Islet precursor cell (in vitro differentiated cells): ENCODE measurements at regions not wholly inside any gene's neighbourhood (a gene's known extent, or its start where the extent isn't known, plus 50 kb on each side); places are given as distances from the start of the nearest gene placed in this dataset.

Experiments
- DNase-seq: peaks from one replicate; pipeline ENCODE4 v3.0.0-alpha.2; 2018

DNA sequence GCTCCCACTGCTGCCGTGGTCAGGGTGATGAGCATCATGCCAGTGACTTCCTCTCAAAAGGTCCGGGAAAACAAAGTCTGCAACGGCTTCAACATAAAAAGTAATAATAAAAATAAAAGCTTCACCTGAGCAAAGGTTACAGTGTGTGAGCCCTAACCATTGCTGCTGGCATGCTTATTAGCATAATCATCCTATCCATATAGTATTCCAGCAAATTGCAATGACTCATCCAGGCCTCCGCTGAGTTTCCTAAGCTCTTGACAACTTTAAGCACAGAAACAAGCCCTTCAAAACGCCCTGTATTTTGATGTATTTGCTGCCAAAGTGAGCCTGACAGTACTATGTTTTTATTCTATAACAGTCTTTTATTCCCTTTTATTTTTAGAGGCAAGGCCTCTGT, 100.5 kb downstream of the AASDH start:
- no peak for DNase-seq

DNA sequence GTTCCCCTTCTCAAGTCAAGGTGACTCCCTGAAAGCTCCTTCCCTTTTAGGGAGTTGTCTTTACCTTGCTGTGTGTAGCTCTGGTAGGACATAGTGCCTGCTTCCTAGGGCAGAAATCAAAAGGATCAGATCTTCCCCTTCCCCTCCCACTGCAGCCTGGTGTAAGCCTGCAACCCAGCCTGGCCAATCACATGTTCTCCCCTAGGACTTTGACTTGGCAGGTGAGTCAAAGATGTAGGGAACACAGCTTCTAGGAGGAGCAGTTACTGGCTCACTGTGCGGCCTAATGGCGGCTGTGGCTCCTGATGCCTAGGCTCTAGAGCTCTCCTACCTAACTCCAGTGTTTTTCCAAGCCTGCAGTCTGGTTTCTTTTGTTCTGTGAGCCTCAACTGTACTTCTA, 103.9 kb downstream of the AASDH start:
- DNase-seq = no peak

DNA sequence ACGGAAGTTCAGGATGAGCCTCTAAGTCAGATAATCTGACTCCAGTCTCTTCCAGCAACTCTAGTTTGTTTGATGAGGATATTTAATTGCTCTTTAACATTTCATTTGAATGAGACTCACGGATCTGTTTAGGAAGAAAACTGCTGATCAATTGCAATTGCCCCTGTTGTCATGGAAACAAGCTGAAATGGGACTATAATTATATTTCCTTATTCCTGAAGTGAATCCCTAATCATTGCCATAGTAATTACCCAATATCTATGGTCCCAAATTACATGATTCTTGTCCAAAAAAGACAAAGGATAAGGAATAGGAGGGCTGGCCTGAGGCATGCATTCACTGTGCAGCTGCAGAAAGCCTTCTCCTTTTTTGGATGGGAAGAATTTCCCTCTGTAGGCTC, 105.3 kb downstream of the AASDH start:
- no peak for DNase-seq

DNA sequence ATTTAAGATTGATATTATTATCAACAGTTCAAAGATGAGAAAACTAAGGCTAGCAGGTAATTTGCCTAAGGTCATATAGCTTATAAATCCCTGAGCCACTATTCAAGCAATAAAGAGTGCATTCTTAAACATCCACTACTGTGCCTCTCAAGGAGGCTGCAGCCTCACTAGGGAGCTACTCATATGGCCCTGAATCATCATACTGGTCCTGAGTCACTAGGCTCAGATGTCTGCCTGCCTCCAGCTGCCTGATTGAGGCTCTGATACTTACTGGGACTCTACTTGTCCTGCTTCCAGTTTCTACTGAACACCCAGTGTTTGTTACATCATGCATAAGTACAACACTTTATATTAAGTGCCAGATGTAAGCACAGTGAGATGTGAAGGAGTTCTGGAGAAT, 110.7 kb downstream of the AASDH start:
- DNase-seq = no peak

DNA sequence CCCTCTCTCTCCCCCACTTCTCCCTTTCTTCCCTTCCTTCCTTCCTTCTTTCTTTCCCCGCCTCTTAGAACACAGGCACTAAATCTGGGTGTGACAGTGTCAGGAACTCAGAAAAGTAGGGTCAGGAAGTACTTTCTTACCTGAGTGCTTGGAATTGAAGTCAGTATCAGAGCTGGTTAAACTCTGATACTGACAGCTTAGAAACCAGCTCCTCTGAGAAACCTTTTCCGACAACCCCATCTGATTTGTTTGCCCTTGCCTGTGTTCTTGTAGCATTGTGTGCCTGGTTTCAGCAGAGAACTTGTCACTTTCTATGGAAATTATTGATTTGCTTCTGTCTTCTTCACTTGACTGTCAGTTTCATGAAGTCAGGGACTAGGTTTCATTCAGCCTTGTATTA, 113.9 kb downstream of the AASDH start:
- DNase-seq = no peak

DNA sequence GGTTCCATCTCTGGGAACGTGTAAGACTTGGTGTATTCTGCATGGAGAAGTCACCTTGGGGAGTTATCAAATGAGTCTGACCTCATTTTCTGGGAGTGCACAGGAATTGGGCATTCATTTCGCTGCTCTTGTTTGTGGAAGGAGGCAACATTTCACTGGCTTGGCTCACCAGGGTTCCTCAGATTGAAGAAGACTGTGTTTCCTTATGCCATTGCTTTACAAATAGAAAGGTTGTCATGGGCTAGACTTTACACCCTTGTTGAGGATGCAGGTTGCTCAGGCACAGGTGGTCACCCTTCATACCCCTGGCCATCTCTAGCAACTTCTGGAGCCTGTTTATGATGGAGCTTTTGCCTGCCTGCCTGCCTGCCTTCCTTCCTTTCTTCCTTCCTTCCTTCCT, 114.4 kb downstream of the AASDH start:
- no peak for DNase-seq

DNA sequence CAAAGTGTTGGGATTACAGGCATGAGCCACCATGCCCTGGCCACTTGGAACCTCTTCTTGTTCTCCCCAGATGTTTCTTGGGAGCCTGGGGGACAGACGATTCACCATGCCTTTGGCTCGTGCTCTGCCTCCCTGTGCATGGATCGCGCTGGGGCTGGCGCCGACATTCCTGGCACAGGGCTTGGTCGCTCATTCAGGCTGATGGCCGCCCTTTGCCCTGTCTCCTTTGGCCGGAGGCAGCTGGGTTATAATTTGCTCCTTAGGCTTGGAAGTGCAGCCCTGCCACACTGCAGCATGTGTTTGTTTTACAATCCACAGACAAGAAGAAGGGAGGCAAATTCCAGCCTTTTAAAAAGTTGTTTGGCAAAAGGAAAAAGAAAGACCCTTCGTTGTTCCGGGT, 115.3 kb downstream of the AASDH start:
- no peak for DNase-seq

DNA sequence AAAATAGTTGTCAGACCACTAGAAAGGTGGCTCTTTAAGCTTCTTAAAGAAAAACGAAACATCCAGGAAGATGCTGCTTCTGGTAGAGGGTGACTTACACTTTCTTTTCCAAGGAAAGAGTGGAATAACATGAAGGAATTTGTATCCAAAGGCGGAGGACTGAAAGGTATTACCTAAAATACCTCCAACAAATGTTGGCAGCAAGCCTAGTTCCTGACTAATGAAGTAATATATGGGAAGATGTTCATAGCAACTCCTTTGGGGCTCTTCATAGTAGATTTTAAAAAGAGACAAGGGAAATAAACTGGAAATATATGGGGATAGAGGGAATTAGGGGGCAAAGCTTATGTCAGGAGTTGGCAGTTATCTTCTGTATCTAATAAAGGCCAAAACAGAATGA, 116.2 kb downstream of the AASDH start:
- DNase-seq = no peak

DNA sequence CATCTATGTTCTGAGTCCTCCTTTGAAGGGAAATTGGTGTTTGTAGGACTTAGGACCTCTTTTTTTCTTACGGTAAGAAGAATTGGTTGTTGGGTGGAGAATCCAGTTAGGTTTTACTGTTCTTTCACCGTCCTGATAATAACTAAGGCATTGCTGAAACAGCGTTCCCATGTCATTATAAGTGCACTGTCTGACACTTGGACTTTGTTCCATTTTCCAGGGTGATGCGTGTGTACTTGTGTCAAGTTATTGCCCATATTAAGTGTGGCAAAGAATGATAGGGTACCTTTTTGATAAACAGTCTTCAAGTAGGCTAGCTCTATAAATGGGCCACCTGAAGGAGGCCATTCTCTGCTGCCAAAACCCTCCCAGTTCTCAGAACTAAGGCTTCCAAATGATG, 119.7 kb downstream of the AASDH start:
- no peak for DNase-seq

DNA sequence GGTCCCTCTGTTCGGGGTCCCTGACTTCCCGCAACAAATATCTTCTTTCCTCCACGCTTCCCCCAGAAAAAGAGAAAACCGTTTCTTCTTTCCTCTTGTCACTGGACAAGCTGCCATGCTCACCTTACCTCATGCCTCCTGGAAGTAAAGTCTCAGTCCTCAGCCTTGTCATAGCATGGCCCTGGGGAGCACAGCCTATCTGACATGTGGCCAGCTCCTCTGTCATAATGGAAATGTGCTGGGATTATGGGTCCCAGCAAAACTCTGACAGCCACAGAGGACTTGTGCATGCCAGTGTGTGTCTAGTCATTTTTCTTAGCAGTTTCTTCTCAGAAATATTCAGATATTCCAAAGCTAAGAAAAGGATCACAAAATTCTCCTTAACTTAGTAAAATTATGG, 122.4 kb downstream of the AASDH start:
- DNase-seq = no peak

DNA sequence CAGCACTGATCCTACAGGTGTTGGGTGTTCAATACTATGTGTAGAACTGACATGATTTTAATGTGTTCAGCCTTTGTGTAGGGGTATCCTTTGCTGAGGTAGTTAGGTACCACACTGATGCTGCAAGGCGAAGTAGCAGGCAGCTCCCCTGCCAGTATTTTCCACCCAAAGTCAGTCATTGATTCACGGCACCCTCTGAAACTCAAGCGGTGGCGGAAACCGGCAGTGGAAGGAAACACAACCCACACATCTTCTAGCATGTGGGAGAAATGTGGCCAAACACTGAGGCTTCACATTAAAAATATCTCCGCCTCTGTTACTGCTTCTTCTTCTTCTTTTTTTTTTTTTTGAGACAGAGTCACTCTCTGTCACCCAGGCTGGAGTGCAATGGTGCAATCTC, 126.3 kb downstream of the AASDH start:
- no peak for DNase-seq

DNA sequence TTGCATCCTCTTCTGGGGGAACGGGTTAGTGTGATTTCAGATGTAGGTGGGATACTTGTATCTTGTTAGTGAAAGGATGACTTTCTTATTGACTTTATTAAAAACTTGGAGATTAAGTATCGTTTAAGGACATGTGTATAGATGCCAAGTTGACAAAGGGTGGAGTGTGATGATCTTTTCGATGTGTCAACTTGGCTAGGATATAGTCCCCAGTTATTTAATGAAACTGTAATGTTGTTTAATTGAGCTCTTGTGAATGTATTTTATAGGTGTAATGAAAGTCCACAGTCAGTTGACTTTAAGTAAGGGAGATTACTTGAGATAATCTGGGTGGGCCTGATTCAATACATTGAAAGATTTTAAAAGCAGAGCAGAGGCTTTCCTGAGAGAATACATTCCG, 127.0 kb downstream of the AASDH start:
- no peak for DNase-seq

DNA sequence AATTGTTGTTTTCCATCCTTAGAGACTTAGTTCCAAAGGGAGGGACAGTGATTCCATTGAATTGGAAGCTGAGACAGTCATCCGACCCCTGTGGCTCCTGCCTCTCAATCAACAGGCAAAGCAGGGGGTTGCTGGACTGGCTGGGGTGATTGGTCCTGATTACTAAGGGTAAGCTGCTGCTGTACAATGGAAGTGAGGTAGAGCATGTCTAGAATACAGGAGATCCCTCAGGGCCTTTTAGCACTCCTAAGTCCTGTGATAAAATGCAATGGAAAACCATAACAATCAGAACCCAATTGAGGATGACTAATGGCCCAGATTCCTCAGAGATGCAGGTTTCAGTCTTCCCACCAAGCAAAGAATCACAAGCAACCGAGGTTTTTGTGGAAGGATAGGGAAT, 127.6 kb downstream of the AASDH start:
- peak; percentile 70 for DNase-seq

DNA sequence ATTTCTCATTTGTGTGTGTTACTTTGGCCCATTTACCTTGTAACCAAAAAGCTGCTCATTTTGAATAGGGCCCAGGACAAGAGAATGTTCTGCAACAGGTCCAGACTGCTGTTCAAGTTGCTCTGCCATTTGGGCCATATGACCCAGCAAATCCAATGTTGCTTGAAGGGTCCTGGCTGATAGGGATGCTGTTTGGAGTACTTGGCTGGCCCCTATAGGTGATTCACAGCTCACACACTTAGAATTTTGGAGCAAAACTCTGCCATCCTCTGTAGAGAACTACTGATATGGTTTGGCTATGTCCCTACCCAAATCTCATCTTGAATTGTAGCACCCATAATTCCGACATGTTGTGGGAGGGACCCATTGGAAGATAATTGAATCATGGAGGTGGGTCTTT, 131.5 kb downstream of the AASDH start:
- DNase-seq = no peak

DNA sequence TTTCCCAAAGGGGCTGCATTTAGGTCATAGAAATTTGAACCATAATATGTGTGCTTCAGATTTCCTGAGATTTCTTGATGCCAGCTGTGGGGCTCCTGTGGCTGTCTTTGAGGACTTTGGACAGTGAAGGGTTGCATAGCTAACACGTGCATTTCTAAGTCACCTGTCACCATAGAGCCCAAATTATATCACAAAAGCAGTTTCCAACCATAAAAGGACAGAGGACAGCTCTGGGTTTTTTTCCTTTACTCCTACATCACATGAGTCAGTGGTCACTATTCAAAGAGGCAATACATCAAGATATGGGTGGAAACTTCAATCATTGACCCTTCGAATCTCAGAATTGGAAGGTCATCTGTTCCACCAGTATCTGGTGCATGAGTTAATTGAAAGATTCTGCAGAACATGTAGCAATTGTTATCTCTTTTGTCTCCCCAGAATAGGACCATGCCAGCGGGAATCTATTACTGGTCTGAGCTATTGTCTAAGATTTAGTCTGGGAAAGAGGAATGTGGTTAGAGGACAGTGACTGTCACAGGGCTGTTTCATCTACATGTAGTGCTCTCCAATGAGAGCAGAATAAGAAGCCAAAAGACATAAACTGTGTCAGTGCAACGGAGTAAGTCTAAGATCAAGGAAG, 133.5 kb downstream of the AASDH start:
- no peak for DNase-seq

DNA sequence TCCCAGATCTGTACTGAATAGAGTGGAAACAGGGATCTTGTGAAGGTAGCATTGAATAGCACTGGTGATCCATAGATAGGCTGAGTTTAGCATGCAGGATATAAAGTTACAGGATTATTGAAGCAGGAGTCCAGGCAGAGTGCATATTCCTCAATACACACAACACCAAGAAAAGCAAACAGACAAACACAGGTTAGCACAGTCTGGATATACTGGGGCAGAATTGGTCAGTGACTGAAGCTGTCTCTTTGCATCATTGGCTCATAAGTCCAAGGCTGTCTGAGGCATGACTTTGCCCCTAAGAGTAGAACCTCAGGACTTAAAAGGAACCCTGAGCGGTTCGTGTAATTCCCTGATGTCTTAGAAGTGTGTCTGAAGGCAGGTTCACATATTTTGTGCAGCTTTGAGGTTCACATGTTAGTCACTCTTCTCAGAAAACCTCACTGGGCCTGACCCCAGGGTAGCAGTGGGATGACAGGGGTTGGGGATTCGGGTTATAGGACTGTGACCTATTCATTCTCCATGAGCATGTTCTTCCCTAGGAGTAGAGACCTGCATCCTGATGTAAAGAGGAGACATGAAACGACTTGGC, 134.6 kb downstream of the AASDH start:
- no peak for DNase-seq

DNA sequence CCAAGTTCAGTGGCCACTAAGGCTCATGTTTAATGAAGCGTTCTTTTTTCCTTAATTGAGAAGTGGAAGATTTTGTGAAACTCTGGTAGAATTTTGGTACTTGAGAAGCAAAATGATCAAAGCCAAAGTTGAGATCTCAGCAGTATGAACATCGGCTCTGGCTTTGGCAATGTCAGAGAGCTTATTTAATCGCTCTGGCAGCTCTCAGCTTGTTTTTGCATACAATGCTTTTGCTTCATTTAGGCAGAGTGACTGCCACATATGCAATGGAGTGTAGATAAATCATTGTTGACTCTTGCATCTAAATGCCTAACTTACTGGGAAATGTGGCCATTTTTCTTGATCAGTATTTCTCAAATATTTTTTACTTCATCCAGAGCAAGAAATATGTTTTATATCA, 135.7 kb downstream of the AASDH start:
- no peak for DNase-seq

DNA sequence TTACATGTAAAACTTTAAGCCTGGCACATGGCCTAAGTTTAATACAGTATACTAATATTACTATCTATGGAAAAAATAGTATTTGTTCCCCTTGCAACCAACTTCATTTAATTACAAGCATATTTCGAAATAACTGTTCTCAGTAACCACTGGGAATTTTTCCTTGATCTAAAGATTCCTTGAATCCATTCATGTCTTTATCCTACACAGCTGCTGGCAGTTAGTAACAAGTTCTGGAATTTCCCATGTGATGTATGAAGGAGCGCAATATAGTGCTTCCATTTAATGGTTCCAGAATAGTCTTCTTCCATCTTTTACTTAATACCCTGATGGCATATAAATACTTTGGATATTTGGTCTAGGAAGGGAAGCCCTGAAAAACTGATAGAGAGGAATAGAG, 136.5 kb downstream of the AASDH start:
- DNase-seq = no peak

DNA sequence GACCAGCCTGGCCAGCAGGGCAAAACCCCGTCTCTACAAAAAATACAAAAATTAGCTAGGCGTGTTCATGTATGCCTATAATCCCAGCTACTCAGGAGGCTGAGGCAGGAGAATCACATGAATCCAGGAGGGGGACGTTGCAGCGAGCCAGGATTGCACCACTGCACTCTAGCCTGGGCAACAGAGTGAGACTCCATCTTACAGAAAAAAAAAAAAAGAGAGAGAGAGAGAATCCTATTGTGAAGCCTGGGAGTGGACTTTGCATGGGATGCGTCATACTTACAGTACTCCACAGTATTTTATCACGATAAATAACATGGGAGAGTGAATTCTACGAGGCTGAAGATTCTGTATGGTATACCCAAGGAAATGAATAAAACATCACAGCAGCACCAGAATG, 139.6 kb downstream of the AASDH start:
- DNase-seq = no peak

DNA sequence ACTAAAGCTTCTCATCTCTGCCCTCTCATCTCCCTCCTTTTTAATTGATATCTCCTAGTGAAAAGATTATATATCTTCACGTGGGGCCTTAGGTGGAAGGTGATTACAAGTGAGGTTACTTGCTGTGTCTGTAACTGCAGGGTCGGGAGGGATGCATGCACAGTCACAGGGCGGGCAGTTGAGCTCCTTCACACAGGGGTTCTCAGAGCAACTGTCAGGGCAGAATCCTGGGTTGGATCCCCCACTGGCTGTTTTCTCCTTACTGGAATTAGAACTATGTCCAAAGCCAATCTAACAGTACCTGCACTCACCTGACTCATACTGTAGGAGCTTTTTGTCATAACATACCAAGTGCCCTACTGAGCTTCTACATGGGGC, 141.1 kb downstream of the AASDH start:
- no peak for DNase-seq

DNA sequence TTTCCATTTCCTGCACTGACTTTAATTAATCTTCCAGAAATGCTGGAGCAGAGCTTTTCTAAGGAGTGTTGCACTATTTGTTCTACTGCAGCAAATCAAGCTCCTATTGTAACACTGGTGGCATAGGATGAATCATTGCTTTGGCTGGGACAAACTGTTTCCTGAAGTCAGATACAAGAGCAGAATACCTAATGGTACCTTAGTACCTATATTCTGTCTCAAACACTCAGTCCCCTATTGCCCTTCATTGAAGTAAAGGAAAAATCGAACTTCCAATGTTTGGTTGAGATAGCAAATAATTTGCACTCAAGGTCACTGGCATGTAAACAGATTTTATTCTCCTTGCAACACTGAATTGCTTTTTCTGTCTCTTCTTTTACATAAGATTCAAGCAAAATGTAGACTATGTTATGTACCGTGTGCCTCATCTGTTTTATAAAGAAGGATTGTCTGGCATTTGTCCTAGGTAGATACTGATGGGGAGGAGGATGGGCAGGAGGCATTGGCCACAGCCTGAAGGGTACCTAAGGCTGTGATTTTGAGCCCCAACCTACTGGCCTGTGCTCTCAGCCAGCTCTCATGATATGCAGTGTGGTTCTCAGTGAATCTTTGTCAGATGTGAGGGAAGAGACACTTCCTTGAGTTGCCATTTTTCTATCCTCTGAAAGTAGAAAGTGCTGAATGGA, 141.6 kb downstream of the AASDH start:
- DNase-seq = no peak

DNA sequence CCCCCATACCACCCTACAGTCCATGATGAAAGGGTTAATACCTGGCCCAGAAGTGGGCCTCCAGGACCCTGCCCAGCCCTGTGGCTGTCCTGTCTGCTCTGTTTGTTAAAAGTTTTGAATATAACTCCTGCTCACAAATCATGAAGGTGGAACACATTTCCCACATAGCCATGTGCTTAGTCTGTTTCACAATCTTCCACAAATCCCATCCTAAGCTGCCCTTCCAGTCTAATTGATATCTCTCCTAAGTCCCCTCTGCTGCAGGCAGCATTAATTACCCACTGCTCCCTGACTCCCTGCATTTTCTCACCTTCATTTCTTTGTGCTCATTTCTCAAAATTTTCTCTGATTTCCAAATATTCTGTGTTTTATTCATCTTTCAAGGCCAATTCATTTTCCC, 142.6 kb downstream of the AASDH start:
- no peak for DNase-seq

DNA sequence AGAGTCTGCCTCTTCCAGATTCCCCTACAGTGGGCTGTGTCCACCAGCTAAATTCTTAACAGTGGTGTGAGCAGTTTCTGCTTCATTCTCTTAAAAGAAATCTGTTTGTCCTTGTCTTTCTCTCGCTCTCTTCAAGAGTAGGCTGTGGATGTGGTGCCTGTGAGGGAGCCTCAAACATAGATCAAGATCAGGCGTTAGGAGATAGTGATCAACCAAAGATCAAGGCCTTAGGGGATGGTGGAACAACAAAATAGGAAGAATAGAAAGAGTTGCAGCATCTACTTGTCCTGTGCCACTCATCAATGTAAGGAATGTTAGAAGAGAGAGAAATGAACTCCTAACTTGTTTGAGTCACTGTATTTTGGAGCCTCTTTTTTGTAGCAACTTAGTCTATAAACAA, 144.2 kb downstream of the AASDH start:
- DNase-seq = peak; percentile 60

DNA sequence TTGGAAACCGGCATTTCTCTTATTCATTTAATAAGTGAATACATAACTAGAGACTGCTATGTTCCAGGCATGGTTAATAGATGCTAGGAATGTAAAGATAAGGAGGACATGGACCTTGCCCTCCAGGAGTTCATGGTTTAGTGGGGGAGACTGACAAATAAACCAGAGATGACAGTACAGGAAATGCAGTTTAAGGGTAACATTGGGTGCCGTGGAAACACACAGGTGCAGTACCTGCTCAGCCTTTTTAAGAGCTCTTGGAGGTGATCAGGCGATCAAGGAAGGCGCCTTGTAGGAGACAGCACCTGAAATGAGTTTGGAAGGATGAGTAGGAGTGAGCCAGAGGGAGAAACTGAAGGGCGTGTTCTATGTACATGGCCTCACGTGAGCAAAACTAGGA, 145.8 kb downstream of the AASDH start:
- no peak for DNase-seq
